B cell (primary cell): ENCODE measurements at regions not wholly inside any gene's neighbourhood (a gene's known extent, or its start where the extent isn't known, plus 50 kb on each side); places are given as distances from the start of the nearest gene placed in this dataset.

Experiments used
- ATAC-seq: fragments of 200-7000 bp; cut with Tn5 transposase; one replicate; pipeline ENCODE4 v1.10.0; 2021; ENCODE audit warnings: low read depth, mild to moderate bottlenecking, moderate number of reproducible peaks, moderate library complexity
- CTCF ChIA-PET: fragments of 350-600 bp; sonication (Branson Sonifier 250); formaldehyde crosslinking; loops from one replicate; lab custom pipeline; 2021; ENCODE audit warnings: antibody characterized with exemption, inconsistent platforms; lab: Charles Lee
- POLR2A ChIA-PET: fragments of 350-600 bp; sonication (Branson Sonifier 250); formaldehyde crosslinking; loops from one replicate; lab custom pipeline; 2021; ENCODE audit warnings: antibody characterized with exemption; lab: Charles Lee
- DNase-seq: peaks from one replicate; pipeline ENCODE4 v3.0.0; 2013
- H2AFZ ChIP-seq: 2 replicates; pipeline ENCODE4 v1.6.1; 2012; ENCODE audit warnings: mild to moderate bottlenecking, low read depth, low read length; ENCODE audit not compliant: insufficient read depth, poor library complexity, severe bottlenecking
- H3K27ac ChIP-seq, 2 donors: 1 replicate in 1 of 2; 2 replicates in 1 of 2; pipeline ENCODE4 v1.5.1; 2012 to 2013; ENCODE audit warnings: low read length in 2 of 2, mild to moderate bottlenecking in 2 of 2, moderate library complexity in 1 of 2
- H3K27me3 ChIP-seq, 4 experiments: fragments of 200-600 bp in 1 of 4; sonication (generic) in 1 of 4; replicated peaks in 1 of 4; 1 replicate in 2 of 4; 2 replicates in 2 of 4; pipeline versions ENCODE4 v1.6.1 to v1.7.0; 2013 to 2016; ENCODE audit warnings: low read length in 3 of 4, mild to moderate bottlenecking in 2 of 4, mixed read lengths in 1 of 4, moderate library complexity in 1 of 4; ENCODE audit not compliant: insufficient read depth in 4 of 4, control insufficient read depth in 3 of 4; ENCODE audit errors: control extremely low read depth in 1 of 4
- H3K36me3 ChIP-seq, 2 experiments: replicated peaks in 1 of 2; 1 replicate in 1 of 2; 2 replicates in 1 of 2; pipeline versions ENCODE4 v1.6.1 to v1.7.1; 2013; ENCODE audit warnings: low read length in 1 of 2; ENCODE audit not compliant: insufficient read depth in 2 of 2, control insufficient read depth in 1 of 2; ENCODE audit errors: control extremely low read depth in 1 of 2, extremely low read depth in 1 of 2
- H3K4me1 ChIP-seq, 2 donors: fragments of 200-600 bp in 1 of 2; sonication (generic) in 1 of 2; 1 replicate in 1 of 2; 2 replicates in 1 of 2; pipeline versions ENCODE4 v1.5.1 to v1.6.1; 2013 to 2017; ENCODE audit warnings: low read length in 2 of 2; ENCODE audit not compliant: control insufficient read depth in 2 of 2, insufficient read depth in 2 of 2
- H3K4me2 ChIP-seq: replicated peaks from 2 replicates; pipeline ENCODE3; 2012; ENCODE audit warnings: mild to moderate bottlenecking, low read depth, low read length; ENCODE audit not compliant: poor library complexity, severe bottlenecking
- H3K4me3 ChIP-seq, 5 experiments: fragments of 200-600 bp in 1 of 5; sonication (generic) in 1 of 5; 1 replicate in 3 of 5; 2 replicates in 2 of 5; pipeline versions ENCODE4 v1.5.1 to v1.7.0; 2011 to 2016; ENCODE audit warnings: low read length in 4 of 5, mild to moderate bottlenecking in 4 of 5, low read depth in 2 of 5, control low read depth in 1 of 5, moderate library complexity in 1 of 5; ENCODE audit not compliant: insufficient read depth in 1 of 5; ENCODE audit errors: control extremely low read depth in 1 of 5, extremely low read depth in 1 of 5
- H3K79me2 ChIP-seq: fragments of 200-600 bp; sonication (generic); one replicate; pipeline ENCODE4 v1.6.0; 2016; ENCODE audit warnings: low read length; ENCODE audit not compliant: control insufficient read depth, insufficient read depth
- H3K9ac ChIP-seq: fragments of 200-600 bp; sonication (generic); 2 replicates; pipeline ENCODE4 v1.6.1; 2017; ENCODE audit warnings: mild to moderate bottlenecking, low read length, moderate library complexity
- H3K9me3 ChIP-seq, 3 donors: one replicate each; pipeline versions ENCODE4 v1.6.1 to v1.7.1; 2013; ENCODE audit warnings: low read length in 2 of 3; ENCODE audit not compliant: control insufficient read depth in 2 of 3, insufficient read depth in 1 of 3; ENCODE audit errors: control extremely low read depth in 1 of 3
- H4K20me1 ChIP-seq: 2 replicates; pipeline ENCODE4 v1.6.0; 2012; ENCODE audit warnings: mild to moderate bottlenecking, low read length; ENCODE audit not compliant: insufficient read depth, control insufficient read depth, poor library complexity, severe bottlenecking
- H3K27ac Mint-ChIP-seq: one replicate; pipeline ENCODE4 v1.8.0; 2021; ENCODE audit warnings: mixed read lengths
- H3K27me3 Mint-ChIP-seq: one replicate; pipeline ENCODE4 v1.8.0; 2021; ENCODE audit warnings: mixed read lengths
- H3K4me1 Mint-ChIP-seq: one replicate; pipeline ENCODE4 v1.8.0; 2021; ENCODE audit warnings: mixed read lengths
- H3K4me3 Mint-ChIP-seq: one replicate; pipeline ENCODE4 v1.8.0; 2021; ENCODE audit warnings: mixed read lengths
- H3K9me3 Mint-ChIP-seq: one replicate; pipeline ENCODE4 v1.8.0; 2022; ENCODE audit warnings: mixed read lengths; ENCODE audit not compliant: insufficient read depth
- EZH2 ChIP-seq: IDR thresholded peaks from 2 replicates; pipeline ENCODE4 v1.6.1; 2012; ENCODE audit warnings: borderline replicate concordance, low read depth, mild to moderate bottlenecking, moderate library complexity, low read length; ENCODE audit not compliant: insufficient read depth, poor library complexity, severe bottlenecking
- WGBS: methylation state at CpG from one replicate; pipeline ENCODE4 v1.1.5; 2013; ENCODE audit warnings: missing lambda C conversion rate; ENCODE audit not compliant: insufficient coverage; 5-methylcytosine and 5-hydroxymethylcytosine counted together
- intact Hi-C: fragments of 100-400 bp; cut with micrococcal nuclease; formaldehyde crosslinking; loops from one replicate; pipeline ENCODE4 v1.10.0; 2022
- TF ChIP-seq, protein P1 (sequence below): fragments of 200-600 bp; IDR thresholded peaks from one replicate; pipeline ENCODE4 v1.8.0; 2022; ENCODE audit warnings: antibody characterized with exemption, mild to moderate bottlenecking

DNA sequence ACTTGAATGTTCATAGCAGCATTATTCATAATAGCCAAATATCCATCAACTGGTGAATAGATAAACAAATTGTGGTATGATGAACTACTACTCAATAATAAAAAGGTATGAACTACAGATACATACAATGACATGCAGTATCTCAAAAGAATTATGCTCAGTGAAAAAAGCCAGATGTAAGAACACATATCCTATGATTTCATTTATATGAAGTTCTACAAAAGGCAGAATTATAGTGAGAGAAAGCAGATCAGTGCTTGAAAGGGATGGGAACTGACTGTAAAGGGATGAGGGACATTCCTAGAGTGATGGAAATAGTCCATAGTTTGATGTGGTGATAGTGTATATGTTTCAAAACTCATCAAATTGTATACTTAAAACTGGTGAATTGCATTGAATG, 339.0 kb downstream of the ENC1 start:
- H3K27me3 ChIP-seq = no peaks in the 10 kb centered on the region
- peaks cover 7% of the 10 kb centered on the region for H3K27me3 Mint-ChIP-seq
- no peak overlapping the region for H3K4me2 ChIP-seq
- DNase-seq (no peak), ATAC-seq (no peak)
- ChIA-PET POLR2A (no interaction called here), CTCF (no interaction called here)
- TF ChIP-seq EZH2 = no peak
- TF ChIP-seq, protein P1, sequence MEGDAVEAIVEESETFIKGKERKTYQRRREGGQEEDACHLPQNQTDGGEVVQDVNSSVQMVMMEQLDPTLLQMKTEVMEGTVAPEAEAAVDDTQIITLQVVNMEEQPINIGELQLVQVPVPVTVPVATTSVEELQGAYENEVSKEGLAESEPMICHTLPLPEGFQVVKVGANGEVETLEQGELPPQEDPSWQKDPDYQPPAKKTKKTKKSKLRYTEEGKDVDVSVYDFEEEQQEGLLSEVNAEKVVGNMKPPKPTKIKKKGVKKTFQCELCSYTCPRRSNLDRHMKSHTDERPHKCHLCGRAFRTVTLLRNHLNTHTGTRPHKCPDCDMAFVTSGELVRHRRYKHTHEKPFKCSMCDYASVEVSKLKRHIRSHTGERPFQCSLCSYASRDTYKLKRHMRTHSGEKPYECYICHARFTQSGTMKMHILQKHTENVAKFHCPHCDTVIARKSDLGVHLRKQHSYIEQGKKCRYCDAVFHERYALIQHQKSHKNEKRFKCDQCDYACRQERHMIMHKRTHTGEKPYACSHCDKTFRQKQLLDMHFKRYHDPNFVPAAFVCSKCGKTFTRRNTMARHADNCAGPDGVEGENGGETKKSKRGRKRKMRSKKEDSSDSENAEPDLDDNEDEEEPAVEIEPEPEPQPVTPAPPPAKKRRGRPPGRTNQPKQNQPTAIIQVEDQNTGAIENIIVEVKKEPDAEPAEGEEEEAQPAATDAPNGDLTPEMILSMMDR = no peak
- no peak overlapping the region for H3K27ac ChIP-seq
- intact Hi-C loops = no loop called here
- H3K27ac Mint-ChIP-seq = no peak overlapping the region
- no peak overlapping the region for H3K4me3 Mint-ChIP-seq
- H3K9me3 ChIP-seq = no peaks in the 10 kb centered on the region
- no peak overlapping the region for H3K9ac ChIP-seq
- H2AFZ ChIP-seq = no peak overlapping the region
- no peaks in the 10 kb centered on the region for H4K20me1 ChIP-seq
- H3K4me3 ChIP-seq = no peak overlapping the region
- H3K79me2 ChIP-seq = no peaks in the 10 kb centered on the region
- no peaks in the 10 kb centered on the region for H3K9me3 Mint-ChIP-seq
- H3K4me1 ChIP-seq = no peaks in the 10 kb centered on the region
- no peaks in the 10 kb centered on the region for H3K36me3 ChIP-seq
- H3K4me1 Mint-ChIP-seq = no peaks in the 10 kb centered on the region

DNA sequence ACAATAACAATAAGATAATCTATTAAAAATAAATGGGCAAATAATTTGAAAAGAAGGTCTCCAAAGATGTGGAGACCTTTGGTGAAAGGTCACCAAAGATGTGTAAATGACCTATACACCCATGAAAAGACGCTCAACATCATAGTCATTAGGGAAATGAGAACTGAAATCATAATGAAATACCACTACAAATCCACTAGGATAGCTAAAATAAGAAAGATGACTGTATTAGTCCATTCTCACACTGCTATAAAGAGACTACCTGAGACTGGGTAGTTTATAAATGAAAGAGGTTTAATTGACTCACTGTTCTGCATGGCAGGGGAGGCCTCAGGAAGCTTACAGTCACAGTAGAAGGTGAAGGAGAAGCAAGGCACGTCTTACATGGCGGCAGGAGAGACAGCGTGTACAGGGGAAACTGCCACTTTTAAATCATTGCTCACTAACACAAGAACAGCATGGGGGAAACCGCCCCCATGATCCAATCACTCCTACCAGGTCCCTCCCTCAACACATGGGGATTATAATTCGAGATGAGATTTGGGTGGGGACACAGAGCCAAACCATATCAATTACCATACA, 339.6 kb downstream of the ENC1 start:
- H3K36me3 ChIP-seq = no peaks in the 10 kb centered on the region
- Mint-ChIP-seq H3K27ac (no peak overlapping the region), H3K4me1 (no peaks in the 10 kb centered on the region), H3K9me3 (no peaks in the 10 kb centered on the region), H3K4me3 (no peak overlapping the region), H3K27me3 (peaks cover 7% of the 10 kb centered on the region)
- no peaks in the 10 kb centered on the region for H3K4me1 ChIP-seq
- WGBS = no CpG with 5 or more reads among the region's 6 CpGs
- no peak overlapping the region for H3K27ac ChIP-seq
- H3K79me2 ChIP-seq = no peaks in the 10 kb centered on the region
- no peaks in the 10 kb centered on the region for H3K9me3 ChIP-seq
- no peak overlapping the region for H3K9ac ChIP-seq
- H3K4me2 ChIP-seq = no peak overlapping the region
- ChIA-PET CTCF (no interaction called here), POLR2A (no interaction called here)
- no peaks in the 10 kb centered on the region for H3K27me3 ChIP-seq
- no peaks in the 10 kb centered on the region for H4K20me1 ChIP-seq
- H2AFZ ChIP-seq = no peak overlapping the region
- ATAC-seq = no peak
- H3K4me3 ChIP-seq = no peak overlapping the region
- no peak for TF ChIP-seq EZH2
- TF ChIP-seq, protein P1 = no peak
- DNase-seq = no peak
- intact Hi-C loops = no loop called here
